Tibial nerve (tissue), 4 donors: ENCODE measurements at regions not wholly inside any gene's neighbourhood (a gene's known extent, or its start where the extent isn't known, plus 50 kb on each side); places are given as distances from the start of the nearest gene placed in this dataset.

ENCODE experiments used
- CTCF ChIP-seq, 5 experiments: fragments of 200-600 bp in 3 of 5; fragments of 450-650 bp in 2 of 5; sonication (generic) in 3 of 5; IDR thresholded peaks; one replicate each; pipeline ENCODE4 v1.5.1; 2016 to 2019; ENCODE audit warnings: antibody characterized with exemption in 5 of 5, mild to moderate bottlenecking in 3 of 5, moderate library complexity in 2 of 5
- EP300 ChIP-seq, 2 donors: sonication (generic); formaldehyde crosslinking; IDR thresholded peaks; one replicate each; pipeline ENCODE4 v1.6.1; 2017; ENCODE audit warnings: antibody characterized with exemption in 2 of 2, mild to moderate bottlenecking in 1 of 2

- no peak for TF ChIP-seq CTCF (IDR thresholded peaks at IDR 0.05)
- TF ChIP-seq EP300 (IDR thresholded peaks at IDR 0.05), result no peak
These were observed 219.9 kb downstream of the NFKBIZ start for GRCh38 chr3:102069211-102069662.
